Stimulated activated naive CD8-positive, alpha-beta T cell treated with anti-CD3 and anti-CD28 coated beads, Interleukin-15, Interleukin-2, amounts not matched to agents 100 ng/mL and 50 ng/mL, for 24 hours (primary cell): ENCODE measurements at regions not wholly inside any gene's neighbourhood (a gene's known extent, or its start where the extent isn't known, plus 50 kb on each side); places are given as distances from the start of the nearest gene placed in this dataset.
"Not testable (repeated sequence)": the region's sequence is repeated elsewhere in the genome, so short reads cannot be mapped to it uniquely, and the experiment has no call there.

Experiments
- H3K27ac Mint-ChIP-seq: one replicate; pipeline ENCODE4 v1.8.0; 2021; ENCODE audit warnings: mild to moderate bottlenecking, mixed read lengths
- H3K27me3 Mint-ChIP-seq: one replicate; pipeline ENCODE4 v1.8.0; 2021; ENCODE audit warnings: mixed read lengths
- H3K36me3 Mint-ChIP-seq: one replicate; pipeline ENCODE4 v1.8.0; 2021; ENCODE audit warnings: low read depth, mixed read lengths
- H3K4me1 Mint-ChIP-seq: one replicate; pipeline ENCODE4 v1.8.0; 2021; ENCODE audit warnings: low read depth, mixed read lengths
- H3K4me3 Mint-ChIP-seq: one replicate; pipeline ENCODE4 v1.8.0; 2021; ENCODE audit warnings: mild to moderate bottlenecking, mixed read lengths
- H3K9me3 Mint-ChIP-seq: one replicate; pipeline ENCODE4 v1.8.0; 2021; ENCODE audit warnings: mixed read lengths

DNA sequence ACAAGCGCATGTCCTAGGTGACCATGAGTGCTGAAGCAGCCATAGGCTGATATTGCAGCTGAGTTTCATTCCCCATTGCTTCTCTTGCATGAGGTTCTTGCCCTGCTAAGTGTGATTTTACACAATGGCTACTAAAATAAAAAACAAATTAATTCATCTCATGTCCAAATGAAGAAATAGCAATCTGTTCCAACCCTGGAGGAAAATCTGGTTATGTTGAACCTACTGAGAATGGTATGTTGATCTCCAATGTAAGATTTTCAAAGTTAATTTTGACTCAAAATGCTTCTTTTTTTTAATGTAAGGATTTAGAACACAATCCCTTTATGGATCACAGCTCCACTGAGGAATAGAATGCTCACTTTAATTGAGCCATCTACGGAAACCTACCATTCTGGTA lies 254.2 kb upstream of the CRBN start:
- Mint-ChIP-seq H3K27me3 (no peaks in the 10 kb centered on the region), H3K9me3 (peaks cover 12% of the 10 kb centered on the region), H3K27ac (no peak overlapping the region), H3K4me1 (no peaks in the 10 kb centered on the region), H3K36me3 (no peaks in the 10 kb centered on the region), H3K4me3 (no peak overlapping the region)

DNA sequence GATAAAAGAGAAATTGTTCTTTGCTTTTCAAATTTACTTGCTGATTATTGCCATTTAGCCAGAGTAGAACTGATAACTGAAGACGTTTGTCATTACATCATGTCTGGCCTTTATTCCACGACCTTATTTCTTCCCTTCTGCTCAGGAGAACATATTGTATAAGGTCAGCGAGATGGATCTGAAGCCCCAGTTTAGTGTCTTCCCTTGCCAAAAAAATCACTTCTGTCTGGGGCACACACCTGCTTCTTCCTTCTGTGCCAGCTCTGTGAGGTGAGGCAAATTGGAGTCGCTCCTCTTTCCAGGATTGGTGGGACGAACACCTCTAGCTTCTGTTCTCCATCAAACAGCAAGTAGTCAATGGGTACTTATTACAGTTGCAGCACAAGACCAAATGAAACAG lies 250.3 kb upstream of the CRBN start:
- H3K27me3 Mint-ChIP-seq = no peaks in the 10 kb centered on the region
- H3K36me3 Mint-ChIP-seq = no peaks in the 10 kb centered on the region
- no peak overlapping the region for H3K4me3 Mint-ChIP-seq
- H3K9me3 Mint-ChIP-seq = peaks cover 16% of the 10 kb centered on the region
- no peaks in the 10 kb centered on the region for H3K4me1 Mint-ChIP-seq
- H3K27ac Mint-ChIP-seq = no peak overlapping the region

DNA sequence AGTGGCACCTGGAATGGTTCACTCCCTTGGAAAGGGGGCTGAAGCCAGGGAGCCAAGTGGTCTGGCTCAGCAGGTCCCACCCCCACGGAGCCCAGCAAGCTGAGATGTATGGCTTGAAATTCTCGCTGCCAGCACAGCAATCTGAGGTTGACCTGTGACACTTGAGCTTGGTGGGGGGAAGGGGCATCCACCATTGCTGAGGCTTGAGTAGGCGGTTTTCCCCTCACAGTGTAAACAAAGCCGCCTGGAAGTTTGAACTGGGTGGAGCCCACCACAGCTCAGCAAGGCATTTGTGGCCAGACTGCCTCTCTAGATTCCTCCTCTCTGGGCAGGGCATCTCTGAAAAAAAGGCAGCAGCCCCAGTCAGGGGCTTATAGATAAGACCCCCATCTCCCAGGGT lies 228.2 kb upstream of the CRBN start:
- peaks cover 16% of the 10 kb centered on the region for H3K9me3 Mint-ChIP-seq
- H3K36me3 Mint-ChIP-seq, H3K27ac Mint-ChIP-seq, H3K4me1 Mint-ChIP-seq, H3K27me3 Mint-ChIP-seq, H3K4me3 Mint-ChIP-seq: not testable (repeated sequence)

DNA sequence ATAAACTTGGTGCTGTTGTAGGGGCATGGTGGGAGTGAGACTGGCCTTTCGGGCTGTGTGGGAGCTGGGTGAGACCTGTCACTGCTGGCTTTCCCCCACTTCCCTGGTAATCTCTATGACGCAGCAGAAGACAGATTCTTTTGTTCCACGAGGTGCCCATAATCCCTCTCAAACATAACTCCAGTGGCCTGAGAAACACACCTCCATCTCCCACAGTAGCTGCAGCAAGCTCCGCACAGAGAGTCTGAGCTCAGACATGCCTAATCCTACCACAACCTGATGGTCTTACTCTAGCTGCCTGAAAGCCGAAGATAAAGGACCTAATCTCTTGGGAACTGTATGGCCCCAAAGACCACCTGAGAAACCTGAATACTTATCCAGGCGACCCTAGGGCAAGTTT lies 225.6 kb upstream of the CRBN start:
- H3K27me3 Mint-ChIP-seq = peaks cover 4% of the 10 kb centered on the region
- H3K4me3 Mint-ChIP-seq = no peak overlapping the region
- H3K36me3 Mint-ChIP-seq = no peaks in the 10 kb centered on the region
- H3K27ac Mint-ChIP-seq = no peak overlapping the region
- H3K4me1 Mint-ChIP-seq = no peaks in the 10 kb centered on the region
- peaks cover 27% of the 10 kb centered on the region for H3K9me3 Mint-ChIP-seq

DNA sequence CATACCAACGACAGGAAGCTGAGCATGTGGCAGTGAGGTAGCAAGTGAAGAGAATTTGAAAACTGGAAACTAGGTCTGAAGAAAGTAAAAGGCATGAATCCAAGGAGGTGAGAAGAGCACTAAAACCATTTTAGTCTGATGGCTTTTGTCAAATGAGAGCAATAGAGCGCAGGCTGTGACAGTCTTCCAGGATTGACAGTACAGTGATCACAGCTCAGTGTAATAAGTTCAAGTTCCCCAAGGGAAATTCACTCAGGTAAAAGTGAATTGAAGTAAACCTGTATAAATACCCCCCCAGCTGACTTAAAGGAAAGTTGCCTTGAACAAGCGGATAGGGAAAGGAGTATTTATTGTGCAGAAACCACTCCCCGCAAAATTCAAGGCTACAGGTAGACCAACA lies 224.2 kb upstream of the CRBN start:
- Mint-ChIP-seq H3K4me1 (no peaks in the 10 kb centered on the region), H3K27ac (no peak overlapping the region), H3K27me3 (peaks cover 4% of the 10 kb centered on the region), H3K4me3 (no peak overlapping the region), H3K36me3 (no peaks in the 10 kb centered on the region), H3K9me3 (peaks cover 21% of the 10 kb centered on the region)

DNA sequence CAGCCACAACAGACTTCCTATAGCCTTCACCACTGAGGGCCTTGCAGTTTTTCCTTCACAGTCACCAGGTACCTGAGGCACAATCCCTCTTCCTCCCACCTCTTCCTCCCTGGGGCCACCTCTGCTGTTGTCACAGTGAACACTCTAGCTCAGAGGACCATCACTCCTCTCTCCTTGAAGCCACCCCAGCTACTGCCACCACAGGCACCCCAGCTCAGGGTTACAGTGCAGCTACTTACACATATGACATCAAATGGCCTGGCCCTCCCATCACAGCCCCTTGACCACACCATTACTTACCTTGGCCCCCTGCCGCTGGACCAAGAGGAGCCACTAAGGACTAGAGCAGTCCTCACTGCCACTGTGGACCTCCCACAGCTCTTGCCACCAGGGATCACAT lies 213.5 kb upstream of the CRBN start:
- H3K4me1 Mint-ChIP-seq = no peaks in the 10 kb centered on the region
- H3K4me3 Mint-ChIP-seq = no peak overlapping the region
- no peaks in the 10 kb centered on the region for H3K27me3 Mint-ChIP-seq
- no peak overlapping the region for H3K27ac Mint-ChIP-seq
- H3K9me3 Mint-ChIP-seq = peaks cover 6% of the 10 kb centered on the region
- no peaks in the 10 kb centered on the region for H3K36me3 Mint-ChIP-seq

DNA sequence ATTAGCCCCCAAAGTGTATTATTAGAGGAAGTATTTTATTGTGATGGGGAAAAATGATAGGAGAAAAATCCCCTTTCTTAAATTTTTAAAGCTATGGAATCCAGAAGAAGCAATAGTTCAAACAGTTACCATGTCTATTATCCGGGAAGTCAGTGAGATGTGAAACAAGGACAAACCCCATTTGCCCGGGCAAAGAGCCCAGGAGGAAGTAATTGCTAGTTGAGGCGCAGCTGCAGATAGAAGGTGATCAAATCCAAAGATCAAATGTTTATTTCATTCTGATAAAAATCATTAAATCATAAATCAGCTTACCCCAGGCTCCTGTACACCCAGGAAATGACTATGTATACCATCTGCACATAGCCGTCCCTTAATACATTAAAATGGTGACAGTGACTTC lies 204.0 kb upstream of the CRBN start:
- Mint-ChIP-seq H3K27me3 (no peaks in the 10 kb centered on the region), H3K9me3 (no peaks in the 10 kb centered on the region), H3K4me3 (no peak overlapping the region), H3K4me1 (no peaks in the 10 kb centered on the region), H3K36me3 (no peaks in the 10 kb centered on the region), H3K27ac (no peak overlapping the region)

DNA sequence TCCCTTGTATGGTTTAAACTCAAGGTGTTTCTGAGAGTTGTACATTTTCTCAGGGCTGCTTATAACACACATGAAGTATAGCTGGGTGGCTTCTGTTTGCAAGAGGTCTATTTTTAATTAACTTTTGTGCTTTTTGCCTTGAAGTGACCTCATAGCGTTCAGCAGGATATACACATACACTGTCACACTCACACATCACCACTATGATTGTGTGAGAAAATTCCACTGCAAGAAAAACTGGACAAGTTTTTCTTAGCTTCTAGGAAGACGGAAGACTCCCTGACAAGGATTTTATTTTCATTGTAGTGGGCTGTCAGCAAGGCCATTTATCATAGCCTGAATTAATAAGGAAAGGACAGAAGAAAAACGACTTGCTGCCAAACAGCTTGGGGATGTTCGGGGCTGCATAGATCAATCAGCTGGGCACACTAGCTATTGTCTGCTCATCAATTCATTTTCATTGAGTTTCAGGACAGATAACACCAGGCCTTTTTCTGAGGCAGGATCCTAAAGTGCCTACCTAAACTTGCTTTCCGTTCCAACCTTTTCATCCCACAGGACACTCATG lies 192.8 kb upstream of the CRBN start:
- no peaks in the 10 kb centered on the region for H3K4me1 Mint-ChIP-seq
- H3K27me3 Mint-ChIP-seq = peaks cover 10% of the 10 kb centered on the region
- no peak overlapping the region for H3K27ac Mint-ChIP-seq
- H3K4me3 Mint-ChIP-seq = no peak overlapping the region
- H3K36me3 Mint-ChIP-seq = no peaks in the 10 kb centered on the region
- peaks cover 23% of the 10 kb centered on the region for H3K9me3 Mint-ChIP-seq

DNA sequence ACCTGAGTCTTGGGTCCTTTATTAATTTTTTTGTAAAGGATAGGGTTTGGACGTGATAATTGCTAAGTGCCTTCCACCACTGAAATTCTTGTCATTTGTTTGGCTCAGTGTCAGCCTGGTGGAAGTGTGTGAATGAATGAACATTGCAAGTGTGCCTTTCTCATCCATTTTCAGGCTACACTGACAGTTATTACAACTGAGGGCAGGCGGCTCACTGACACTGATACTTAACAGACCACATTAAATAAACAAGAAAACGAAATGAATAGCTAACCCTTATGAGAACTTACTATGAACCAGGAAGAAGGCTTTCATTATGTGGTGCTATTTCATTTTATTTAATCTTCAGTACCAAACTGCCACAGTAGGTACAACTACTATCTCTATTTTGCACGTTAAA lies 188.8 kb upstream of the CRBN start:
- Mint-ChIP-seq H3K4me3 (no peak overlapping the region), H3K9me3 (no peaks in the 10 kb centered on the region), H3K27ac (no peak overlapping the region), H3K4me1 (no peaks in the 10 kb centered on the region), H3K27me3 (no peaks in the 10 kb centered on the region), H3K36me3 (no peaks in the 10 kb centered on the region)

DNA sequence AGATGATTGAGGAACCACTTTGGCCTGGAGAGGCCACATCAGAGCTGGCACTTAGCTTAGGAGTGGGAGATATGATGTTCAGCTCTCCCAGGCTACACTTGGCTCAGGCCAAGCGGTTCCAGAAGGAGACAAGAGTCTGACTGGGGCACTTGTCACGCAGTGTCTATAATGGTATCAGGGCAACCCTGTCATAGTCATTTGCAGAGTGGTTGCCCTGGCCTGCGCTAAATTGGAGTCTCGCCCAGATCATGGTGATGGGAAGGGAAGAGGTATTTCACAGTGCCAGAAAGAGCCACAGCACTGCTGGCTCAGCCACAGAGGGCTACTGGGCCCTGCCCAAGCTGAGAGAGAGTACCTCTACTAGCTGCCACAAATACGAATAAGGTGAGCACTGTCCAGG lies 186.9 kb upstream of the CRBN start:
- Mint-ChIP-seq H3K4me1 (no peaks in the 10 kb centered on the region), H3K9me3 (no peaks in the 10 kb centered on the region), H3K36me3 (no peaks in the 10 kb centered on the region), H3K27me3 (no peaks in the 10 kb centered on the region), H3K4me3 (no peak overlapping the region), H3K27ac (no peak overlapping the region)

DNA sequence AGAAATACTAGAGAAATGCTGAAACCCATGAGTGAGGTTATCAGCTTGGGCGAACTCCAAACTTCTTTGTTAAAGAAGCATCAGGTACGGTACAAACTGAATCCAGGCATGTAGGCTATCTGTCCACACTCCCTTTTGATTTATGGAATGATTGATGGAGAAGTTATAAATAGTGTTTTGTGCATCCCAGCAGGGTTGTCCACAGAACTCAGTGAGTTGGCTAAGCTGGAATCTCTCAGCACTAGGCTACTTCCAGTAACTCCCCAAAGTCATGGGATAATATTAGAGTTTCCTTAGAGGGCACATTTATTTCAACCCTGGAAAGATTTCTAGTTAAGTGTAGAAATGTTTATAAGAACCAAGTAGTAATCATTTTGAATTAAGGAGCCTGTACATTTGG lies 186.2 kb upstream of the CRBN start:
- Mint-ChIP-seq H3K9me3 (no peaks in the 10 kb centered on the region), H3K4me1 (no peaks in the 10 kb centered on the region), H3K4me3 (no peak overlapping the region), H3K36me3 (no peaks in the 10 kb centered on the region), H3K27me3 (no peaks in the 10 kb centered on the region), H3K27ac (no peak overlapping the region)

DNA sequence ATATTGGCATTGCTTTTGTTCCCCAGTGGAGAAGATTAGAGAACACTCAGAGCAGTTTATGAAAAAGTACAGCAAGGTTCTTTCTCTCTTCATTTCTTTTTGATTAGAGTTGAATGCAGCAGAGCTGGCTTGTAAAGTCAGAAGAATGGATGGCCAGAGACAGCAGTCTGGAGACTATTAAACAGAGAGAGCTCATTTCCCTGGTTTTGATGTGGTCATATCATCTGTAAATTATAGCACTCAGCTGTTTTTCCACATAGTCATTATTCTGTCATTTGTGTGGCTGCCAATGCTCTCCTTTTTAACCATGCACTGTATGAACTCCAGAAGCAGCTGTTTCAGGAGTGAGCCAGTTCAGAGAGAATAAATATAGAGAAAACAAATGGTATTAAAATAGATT lies 177.4 kb upstream of the CRBN start:
- Mint-ChIP-seq H3K27me3 (no peaks in the 10 kb centered on the region), H3K27ac (no peak overlapping the region), H3K4me1 (no peaks in the 10 kb centered on the region), H3K4me3 (no peak overlapping the region), H3K36me3 (no peaks in the 10 kb centered on the region), H3K9me3 (no peaks in the 10 kb centered on the region)

DNA sequence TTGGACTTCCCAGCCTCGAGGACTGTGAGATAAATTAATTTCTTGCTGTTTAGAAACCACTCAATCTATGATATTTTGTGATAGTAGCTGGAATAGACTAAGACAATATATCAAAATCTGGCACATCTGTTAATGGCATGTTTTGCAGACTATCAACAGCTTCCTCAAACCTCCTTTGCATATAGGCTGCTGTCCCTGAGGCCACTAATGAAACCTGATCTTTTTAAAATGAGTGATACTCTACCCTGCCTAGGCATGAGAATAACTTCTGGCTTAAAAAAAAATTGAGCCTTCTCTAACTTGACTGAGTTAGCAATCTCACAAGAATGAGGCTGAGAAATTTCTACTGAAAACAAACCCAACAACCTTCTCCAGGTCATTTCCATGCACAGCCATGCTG lies 176.0 kb upstream of the CRBN start:
- Mint-ChIP-seq H3K27me3 (no peaks in the 10 kb centered on the region), H3K4me3 (no peak overlapping the region), H3K27ac (no peak overlapping the region), H3K9me3 (no peaks in the 10 kb centered on the region), H3K4me1 (no peaks in the 10 kb centered on the region), H3K36me3 (no peaks in the 10 kb centered on the region)

DNA sequence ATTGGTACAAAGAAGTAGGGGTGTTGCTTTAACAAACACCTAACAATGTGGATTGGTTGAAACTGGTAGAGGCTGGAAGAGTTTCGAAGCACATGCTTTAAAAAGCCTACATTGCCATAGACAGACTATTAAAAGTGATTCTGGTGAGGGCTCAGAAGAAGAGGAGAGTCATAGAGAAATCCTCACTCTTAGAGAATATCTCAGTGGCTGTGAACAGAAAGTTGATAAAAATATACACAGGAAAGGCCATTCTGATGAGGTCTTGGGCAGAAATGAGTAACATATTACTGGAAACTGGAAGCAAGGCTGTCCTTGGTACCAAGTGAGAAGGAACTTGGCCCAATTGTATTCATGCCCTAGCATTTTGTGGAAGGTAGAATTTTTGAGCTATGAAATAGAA lies 173.7 kb upstream of the CRBN start:
- Mint-ChIP-seq H3K36me3 (no peaks in the 10 kb centered on the region), H3K9me3 (peaks cover 4% of the 10 kb centered on the region), H3K27me3 (no peaks in the 10 kb centered on the region), H3K4me1 (no peaks in the 10 kb centered on the region), H3K4me3 (no peak overlapping the region), H3K27ac (no peak overlapping the region)

DNA sequence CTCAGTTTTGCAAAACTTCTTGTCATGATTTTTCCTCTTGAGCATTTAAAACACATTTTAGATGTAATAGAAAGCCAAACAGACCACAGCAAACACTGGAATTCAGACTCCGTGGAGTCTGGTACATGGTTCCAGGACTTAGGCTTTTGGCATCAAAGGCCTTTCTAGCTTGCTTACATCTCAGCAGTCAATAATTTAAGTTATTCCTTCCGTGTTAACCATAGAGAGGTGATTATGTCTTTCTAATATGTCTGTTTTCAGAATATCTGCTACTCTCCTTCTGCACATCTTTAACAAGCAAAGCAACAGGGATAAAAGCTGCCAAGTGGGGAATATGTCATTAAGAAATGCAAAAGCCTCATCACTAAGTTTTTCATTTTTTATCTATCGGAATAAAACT lies 171.7 kb upstream of the CRBN start:
- Mint-ChIP-seq H3K4me1 (no peaks in the 10 kb centered on the region), H3K36me3 (no peaks in the 10 kb centered on the region), H3K4me3 (no peak overlapping the region), H3K9me3 (peaks cover 4% of the 10 kb centered on the region), H3K27me3 (no peaks in the 10 kb centered on the region), H3K27ac (no peak overlapping the region)

DNA sequence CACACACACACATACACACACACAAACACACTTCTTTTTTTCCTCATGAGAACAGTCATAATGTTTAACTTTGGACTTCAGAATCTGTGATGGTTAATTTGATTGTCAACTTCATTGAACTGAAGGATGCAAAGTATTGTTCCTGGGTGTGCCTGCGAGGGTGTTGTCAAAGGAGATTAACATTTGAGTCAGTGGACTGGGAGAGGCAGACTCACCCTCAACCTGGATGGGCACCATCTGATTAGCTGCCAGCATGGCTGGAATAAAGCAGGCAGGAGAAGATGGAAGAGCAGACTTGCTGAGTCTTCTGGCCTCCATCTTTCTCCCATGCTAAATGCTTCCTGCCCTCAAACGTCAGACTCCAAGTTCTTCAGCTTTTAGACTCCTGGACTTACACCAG lies 167.6 kb upstream of the CRBN start:
- not testable (repeated sequence) for H3K36me3 Mint-ChIP-seq, H3K27ac Mint-ChIP-seq, H3K9me3 Mint-ChIP-seq, H3K27me3 Mint-ChIP-seq, H3K4me3 Mint-ChIP-seq, H3K4me1 Mint-ChIP-seq

DNA sequence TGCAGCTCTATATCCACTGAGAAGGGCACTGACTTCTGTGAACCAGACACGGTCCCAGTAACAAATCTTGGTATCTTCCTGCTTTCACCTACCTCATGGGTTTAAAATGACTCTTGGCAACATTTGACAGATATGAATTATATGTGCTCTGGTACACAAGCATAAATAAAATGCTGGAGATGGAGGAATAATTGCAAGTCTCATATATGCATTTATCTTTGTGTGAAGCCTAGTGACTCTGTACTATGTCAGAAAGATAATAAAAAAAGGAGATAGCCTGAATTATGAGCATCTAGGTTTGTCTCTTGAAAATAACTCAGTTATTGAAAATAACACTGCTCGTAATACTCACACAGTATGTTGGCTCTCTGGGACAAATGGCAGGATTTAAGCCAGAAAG lies 167.1 kb upstream of the CRBN start:
- H3K4me3 Mint-ChIP-seq = no peak overlapping the region
- peaks cover 4% of the 10 kb centered on the region for H3K9me3 Mint-ChIP-seq
- no peak overlapping the region for H3K27ac Mint-ChIP-seq
- no peaks in the 10 kb centered on the region for H3K27me3 Mint-ChIP-seq
- H3K36me3 Mint-ChIP-seq = no peaks in the 10 kb centered on the region
- H3K4me1 Mint-ChIP-seq = no peaks in the 10 kb centered on the region
